Breast epithelium (tissue), 3 donors: ENCODE measurements at regions not wholly inside any gene's neighbourhood (a gene's known extent, or its start where the extent isn't known, plus 50 kb on each side); places are given as distances from the start of the nearest gene placed in this dataset.

Experiments
- CTCF ChIP-seq, 3 donors: fragments of 450-650 bp; IDR thresholded peaks; one replicate each; pipeline ENCODE4 v1.5.1; 2016 to 2017; ENCODE audit warnings: antibody characterized with exemption in 3 of 3, mild to moderate bottlenecking in 3 of 3, moderate library complexity in 3 of 3
- POLR2A ChIP-seq: fragments of 450-650 bp; IDR thresholded peaks from one replicate; pipeline ENCODE4 v1.6.1; 2016; ENCODE audit warnings: antibody characterized with exemption, mild to moderate bottlenecking, moderate library complexity

- TF ChIP-seq CTCF (IDR thresholded peaks at IDR 0.05) (no peak), POLR2A (no peak)
Observed at GRCh38 chr20:24764794-24765202, 184.3 kb upstream of the CST7 start.
